ENCODE measurements at regions not wholly inside any gene's neighbourhood (a gene's known extent, or its start where the extent isn't known, plus 50 kb on each side); places are given as distances from the start of the nearest gene placed in this dataset.

DNA sequence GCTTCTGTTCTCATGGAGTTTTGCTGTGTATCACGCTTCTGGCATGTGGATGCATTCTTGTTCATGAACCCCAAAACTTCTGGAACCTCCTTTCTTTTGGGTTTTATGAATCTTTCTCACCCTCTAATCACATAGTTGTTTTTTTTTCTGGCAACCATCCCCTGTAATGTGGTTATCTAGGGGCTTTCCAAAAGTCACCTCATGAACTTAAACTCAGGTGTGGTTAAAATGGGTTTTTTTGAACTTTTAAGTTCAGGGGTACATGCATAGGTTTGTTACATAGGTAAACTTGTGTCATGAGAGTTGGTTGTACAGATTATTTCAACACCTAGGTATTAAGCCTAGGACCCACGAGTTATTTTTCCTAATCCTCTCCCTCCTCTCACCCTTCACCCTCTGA lies 1099.4 kb upstream of the SLIT2 start:
- no peak for TF ChIP-seq GLIS3 (CRISPR knock-in tag; IDR thresholded peaks at IDR 0.05)
- TF ChIP-seq RARB (CRISPR knock-in tag; IDR thresholded peaks at IDR 0.05): no peak
- TF ChIP-seq PPARA (CRISPR knock-in tag; IDR thresholded peaks at IDR 0.05; ENCODE audit: borderline replicate concordance): no peak
- TF ChIP-seq, protein P1, sequence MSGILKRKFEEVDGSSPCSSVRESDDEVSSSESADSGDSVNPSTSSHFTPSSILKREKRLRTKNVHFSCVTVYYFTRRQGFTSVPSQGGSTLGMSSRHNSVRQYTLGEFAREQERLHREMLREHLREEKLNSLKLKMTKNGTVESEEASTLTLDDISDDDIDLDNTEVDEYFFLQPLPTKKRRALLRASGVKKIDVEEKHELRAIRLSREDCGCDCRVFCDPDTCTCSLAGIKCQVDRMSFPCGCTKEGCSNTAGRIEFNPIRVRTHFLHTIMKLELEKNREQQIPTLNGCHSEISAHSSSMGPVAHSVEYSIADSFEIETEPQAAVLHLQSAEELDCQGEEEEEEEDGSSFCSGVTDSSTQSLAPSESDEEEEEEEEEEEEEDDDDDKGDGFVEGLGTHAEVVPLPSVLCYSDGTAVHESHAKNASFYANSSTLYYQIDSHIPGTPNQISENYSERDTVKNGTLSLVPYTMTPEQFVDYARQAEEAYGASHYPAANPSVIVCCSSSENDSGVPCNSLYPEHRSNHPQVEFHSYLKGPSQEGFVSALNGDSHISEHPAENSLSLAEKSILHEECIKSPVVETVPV (CRISPR knock-in tag; IDR thresholded peaks at IDR 0.05): no peak
- TF ChIP-seq ZNF8 (CRISPR knock-in tag; IDR thresholded peaks at IDR 0.05): no peak
- TF ChIP-seq ZFP30 (CRISPR knock-in tag; IDR thresholded peaks at IDR 0.05): no peak
- TF ChIP-seq ZNF565 (CRISPR knock-in tag; conservative IDR thresholded peaks at IDR 0.05; ENCODE audit: low read depth): no peak
- no peak for TF ChIP-seq ZC3H10 (CRISPR knock-in tag; IDR thresholded peaks at IDR 0.05)
- no peak for TF ChIP-seq ESRRG (CRISPR knock-in tag; IDR thresholded peaks at IDR 0.05)
- TF ChIP-seq ZNF70 (CRISPR knock-in tag; IDR thresholded peaks at IDR 0.05): no peak
- TF ChIP-seq BACH2 (CRISPR knock-in tag; IDR thresholded peaks at IDR 0.05; ENCODE audit: borderline replicate concordance): no peak
- no peak for TF ChIP-seq SNAI2 (CRISPR knock-in tag; IDR thresholded peaks at IDR 0.05)
- TF ChIP-seq, protein P2, sequence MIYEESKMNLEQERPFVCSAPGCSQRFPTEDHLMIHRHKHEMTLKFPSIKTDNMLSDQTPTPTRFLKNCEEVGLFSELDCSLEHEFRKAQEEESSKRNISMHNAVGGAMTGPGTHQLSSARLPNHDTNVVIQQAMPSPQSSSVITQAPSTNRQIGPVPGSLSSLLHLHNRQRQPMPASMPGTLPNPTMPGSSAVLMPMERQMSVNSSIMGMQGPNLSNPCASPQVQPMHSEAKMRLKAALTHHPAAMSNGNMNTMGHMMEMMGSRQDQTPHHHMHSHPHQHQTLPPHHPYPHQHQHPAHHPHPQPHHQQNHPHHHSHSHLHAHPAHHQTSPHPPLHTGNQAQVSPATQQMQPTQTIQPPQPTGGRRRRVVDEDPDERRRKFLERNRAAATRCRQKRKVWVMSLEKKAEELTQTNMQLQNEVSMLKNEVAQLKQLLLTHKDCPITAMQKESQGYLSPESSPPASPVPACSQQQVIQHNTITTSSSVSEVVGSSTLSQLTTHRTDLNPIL (CRISPR knock-in tag; IDR thresholded peaks at IDR 0.05; ENCODE audit: low read depth): no peak
- TF ChIP-seq, protein P3, sequence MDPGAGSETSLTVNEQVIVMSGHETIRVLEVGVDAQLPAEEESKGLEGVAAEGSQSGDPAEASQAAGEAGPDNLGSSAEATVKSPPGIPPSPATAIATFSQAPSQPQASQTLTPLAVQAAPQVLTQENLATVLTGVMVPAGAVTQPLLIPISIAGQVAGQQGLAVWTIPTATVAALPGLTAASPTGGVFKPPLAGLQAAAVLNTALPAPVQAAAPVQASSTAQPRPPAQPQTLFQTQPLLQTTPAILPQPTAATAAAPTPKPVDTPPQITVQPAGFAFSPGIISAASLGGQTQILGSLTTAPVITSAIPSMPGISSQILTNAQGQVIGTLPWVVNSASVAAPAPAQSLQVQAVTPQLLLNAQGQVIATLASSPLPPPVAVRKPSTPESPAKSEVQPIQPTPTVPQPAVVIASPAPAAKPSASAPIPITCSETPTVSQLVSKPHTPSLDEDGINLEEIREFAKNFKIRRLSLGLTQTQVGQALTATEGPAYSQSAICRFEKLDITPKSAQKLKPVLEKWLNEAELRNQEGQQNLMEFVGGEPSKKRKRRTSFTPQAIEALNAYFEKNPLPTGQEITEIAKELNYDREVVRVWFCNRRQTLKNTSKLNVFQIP (CRISPR knock-in tag; IDR thresholded peaks at IDR 0.05; ENCODE audit: borderline replicate concordance, low read depth): no peak
- TF ChIP-seq ISL1 (CRISPR knock-in tag; IDR thresholded peaks at IDR 0.05): no peak
- no peak for TF ChIP-seq OSR1 (CRISPR knock-in tag; IDR thresholded peaks at IDR 0.05)
- no peak for TF ChIP-seq TCF4 (CRISPR knock-in tag; IDR thresholded peaks at IDR 0.05; ENCODE audit: borderline replicate concordance)
- TF ChIP-seq, protein P4, sequence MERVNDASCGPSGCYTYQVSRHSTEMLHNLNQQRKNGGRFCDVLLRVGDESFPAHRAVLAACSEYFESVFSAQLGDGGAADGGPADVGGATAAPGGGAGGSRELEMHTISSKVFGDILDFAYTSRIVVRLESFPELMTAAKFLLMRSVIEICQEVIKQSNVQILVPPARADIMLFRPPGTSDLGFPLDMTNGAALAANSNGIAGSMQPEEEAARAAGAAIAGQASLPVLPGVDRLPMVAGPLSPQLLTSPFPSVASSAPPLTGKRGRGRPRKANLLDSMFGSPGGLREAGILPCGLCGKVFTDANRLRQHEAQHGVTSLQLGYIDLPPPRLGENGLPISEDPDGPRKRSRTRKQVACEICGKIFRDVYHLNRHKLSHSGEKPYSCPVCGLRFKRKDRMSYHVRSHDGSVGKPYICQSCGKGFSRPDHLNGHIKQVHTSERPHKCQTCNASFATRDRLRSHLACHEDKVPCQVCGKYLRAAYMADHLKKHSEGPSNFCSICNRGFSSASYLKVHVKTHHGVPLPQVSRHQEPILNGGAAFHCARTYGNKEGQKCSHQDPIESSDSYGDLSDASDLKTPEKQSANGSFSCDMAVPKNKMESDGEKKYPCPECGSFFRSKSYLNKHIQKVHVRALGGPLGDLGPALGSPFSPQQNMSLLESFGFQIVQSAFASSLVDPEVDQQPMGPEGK (CRISPR knock-in tag; IDR thresholded peaks at IDR 0.05; ENCODE audit: borderline replicate concordance): no peak
- TF ChIP-seq ARNTL (CRISPR knock-in tag; IDR thresholded peaks at IDR 0.05; ENCODE audit: borderline replicate concordance, low read depth): no peak
- TF ChIP-seq, protein P5, sequence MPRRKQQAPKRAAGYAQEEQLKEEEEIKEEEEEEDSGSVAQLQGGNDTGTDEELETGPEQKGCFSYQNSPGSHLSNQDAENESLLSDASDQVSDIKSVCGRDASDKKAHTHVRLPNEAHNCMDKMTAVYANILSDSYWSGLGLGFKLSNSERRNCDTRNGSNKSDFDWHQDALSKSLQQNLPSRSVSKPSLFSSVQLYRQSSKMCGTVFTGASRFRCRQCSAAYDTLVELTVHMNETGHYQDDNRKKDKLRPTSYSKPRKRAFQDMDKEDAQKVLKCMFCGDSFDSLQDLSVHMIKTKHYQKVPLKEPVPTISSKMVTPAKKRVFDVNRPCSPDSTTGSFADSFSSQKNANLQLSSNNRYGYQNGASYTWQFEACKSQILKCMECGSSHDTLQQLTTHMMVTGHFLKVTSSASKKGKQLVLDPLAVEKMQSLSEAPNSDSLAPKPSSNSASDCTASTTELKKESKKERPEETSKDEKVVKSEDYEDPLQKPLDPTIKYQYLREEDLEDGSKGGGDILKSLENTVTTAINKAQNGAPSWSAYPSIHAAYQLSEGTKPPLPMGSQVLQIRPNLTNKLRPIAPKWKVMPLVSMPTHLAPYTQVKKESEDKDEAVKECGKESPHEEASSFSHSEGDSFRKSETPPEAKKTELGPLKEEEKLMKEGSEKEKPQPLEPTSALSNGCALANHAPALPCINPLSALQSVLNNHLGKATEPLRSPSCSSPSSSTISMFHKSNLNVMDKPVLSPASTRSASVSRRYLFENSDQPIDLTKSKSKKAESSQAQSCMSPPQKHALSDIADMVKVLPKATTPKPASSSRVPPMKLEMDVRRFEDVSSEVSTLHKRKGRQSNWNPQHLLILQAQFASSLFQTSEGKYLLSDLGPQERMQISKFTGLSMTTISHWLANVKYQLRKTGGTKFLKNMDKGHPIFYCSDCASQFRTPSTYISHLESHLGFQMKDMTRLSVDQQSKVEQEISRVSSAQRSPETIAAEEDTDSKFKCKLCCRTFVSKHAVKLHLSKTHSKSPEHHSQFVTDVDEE (CRISPR knock-in tag; IDR thresholded peaks at IDR 0.05): no peak
- ATAC-seq: no peak

DNA sequence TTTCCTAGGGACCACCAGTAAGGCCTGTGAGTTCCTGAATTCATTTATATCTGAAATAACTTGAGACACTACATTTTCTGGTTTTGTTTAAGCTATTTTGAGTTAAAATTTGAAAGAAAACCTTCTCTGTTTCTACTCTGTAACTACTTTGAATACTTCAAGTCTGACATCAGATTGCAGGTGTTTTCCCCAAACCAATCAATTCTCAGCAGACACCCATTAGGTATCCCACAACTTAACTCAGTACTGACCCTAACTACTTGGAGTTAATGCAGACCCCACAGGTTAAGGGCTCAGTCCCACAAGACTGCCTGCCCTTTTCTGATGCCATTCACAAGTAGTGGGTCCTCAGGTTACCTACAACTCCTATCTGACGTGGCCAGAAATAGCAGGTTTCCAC lies 1100.0 kb upstream of the SLIT2 start:
- no peak for ATAC-seq
- TF ChIP-seq, protein P2 (CRISPR knock-in tag; IDR thresholded peaks at IDR 0.05; ENCODE audit: low read depth): no peak
- TF ChIP-seq, protein P3 (CRISPR knock-in tag; IDR thresholded peaks at IDR 0.05; ENCODE audit: borderline replicate concordance, low read depth): no peak
- TF ChIP-seq ZNF70 (CRISPR knock-in tag; IDR thresholded peaks at IDR 0.05) (no peak), ZNF8 (CRISPR knock-in tag; IDR thresholded peaks at IDR 0.05) (no peak), ZFP3 (CRISPR knock-in tag; IDR thresholded peaks at IDR 0.05) (no peak), GLIS3 (CRISPR knock-in tag; IDR thresholded peaks at IDR 0.05) (no peak), ZFP30 (CRISPR knock-in tag; IDR thresholded peaks at IDR 0.05) (no peak), TOX (CRISPR knock-in tag; IDR thresholded peaks at IDR 0.05; ENCODE audit: borderline replicate concordance) (no peak), RARB (CRISPR knock-in tag; IDR thresholded peaks at IDR 0.05) (no peak), ISL1 (CRISPR knock-in tag; IDR thresholded peaks at IDR 0.05) (no peak), ESRRG (CRISPR knock-in tag; IDR thresholded peaks at IDR 0.05) (no peak), SNAI2 (CRISPR knock-in tag; IDR thresholded peaks at IDR 0.05) (no peak), ZNF565 (CRISPR knock-in tag; conservative IDR thresholded peaks at IDR 0.05; ENCODE audit: low read depth) (no peak)
- TF ChIP-seq, protein P5 (CRISPR knock-in tag; IDR thresholded peaks at IDR 0.05): no peak
- TF ChIP-seq, protein P1 (CRISPR knock-in tag; IDR thresholded peaks at IDR 0.05): no peak

Measured in SK-N-SH treated with all-trans-retinoic acid at 6 μM for 48 hours (cell line).